H9 (cell line): ENCODE measurements at regions not wholly inside any gene's neighbourhood (a gene's known extent, or its start where the extent isn't known, plus 50 kb on each side); places are given as distances from the start of the nearest gene placed in this dataset.

Experiments
- DNase-seq: peaks from one replicate; pipeline ENCODE4 v3.0.0-alpha.2; 2017
- H2AFZ ChIP-seq: one replicate; pipeline ENCODE4 v1.6.1; 2013; ENCODE audit warnings: mild to moderate bottlenecking, low read length, control low read depth, moderate library complexity
- H2AK5ac ChIP-seq: 2 replicates; pipeline ENCODE4 v1.6.1; 2013; ENCODE audit warnings: low read length, control low read depth, mixed read lengths; ENCODE audit not compliant: insufficient read length
- H2BK120ac ChIP-seq: one replicate; pipeline ENCODE4 v1.6.1; 2013; ENCODE audit warnings: low read depth, mild to moderate bottlenecking, low read length, control low read depth, inconsistent platforms; ENCODE audit not compliant: poor library complexity, severe bottlenecking
- H2BK12ac ChIP-seq: 2 replicates; pipeline ENCODE4 v1.6.1; 2013; ENCODE audit warnings: low read length, control low read depth, mixed read lengths, low read depth; ENCODE audit not compliant: insufficient read length
- H2BK15ac ChIP-seq: 2 replicates; pipeline ENCODE4 v1.6.1; 2013; ENCODE audit warnings: low read depth, low read length, control low read depth
- H2BK20ac ChIP-seq: one replicate; pipeline ENCODE4 v1.6.1; 2013; ENCODE audit warnings: low read depth, mild to moderate bottlenecking, low read length, control low read depth, inconsistent platforms; ENCODE audit not compliant: poor library complexity, severe bottlenecking
- H2BK5ac ChIP-seq: 2 replicates; pipeline ENCODE4 v1.6.1; 2013; ENCODE audit warnings: low read length, control low read depth, mixed read lengths; ENCODE audit not compliant: insufficient read length
- H3K14ac ChIP-seq: 2 replicates; pipeline ENCODE4 v1.6.1; 2013; ENCODE audit warnings: low read length, control low read depth; ENCODE audit not compliant: insufficient read depth
- H3K18ac ChIP-seq: 2 replicates; pipeline ENCODE4 v1.6.1; 2013; ENCODE audit warnings: low read depth, mild to moderate bottlenecking, mixed read lengths, low read length, control low read depth; ENCODE audit not compliant: insufficient read length
- H3K23ac ChIP-seq: 2 replicates; pipeline ENCODE4 v1.6.1; 2013; ENCODE audit warnings: low read length, control low read depth, mixed read lengths, low read depth; ENCODE audit not compliant: insufficient read length
- H3K23me2 ChIP-seq: 2 replicates; pipeline ENCODE4 v1.6.1; 2013; ENCODE audit warnings: low read depth, mild to moderate bottlenecking, mixed read lengths, low read length, control low read depth; ENCODE audit not compliant: insufficient read length, poor library complexity, severe bottlenecking
- H3K27ac ChIP-seq: 2 replicates; pipeline ENCODE4 v1.5.1; 2013; ENCODE audit warnings: low read length, control low read depth, mixed read lengths, low read depth; ENCODE audit not compliant: insufficient read length
- H3K27me3 ChIP-seq: 2 replicates; pipeline ENCODE4 v1.6.1; 2013; ENCODE audit warnings: low read length, control low read depth, inconsistent platforms; ENCODE audit not compliant: insufficient read depth
- H3K4ac ChIP-seq: 2 replicates; pipeline ENCODE4 v1.6.1; 2013; ENCODE audit warnings: low read depth, mild to moderate bottlenecking, control low read depth, inconsistent platforms, low read length, moderate library complexity
- H3K4me1 ChIP-seq: 2 replicates; pipeline ENCODE4 v1.6.1; 2013; ENCODE audit warnings: low read length, control low read depth, inconsistent platforms; ENCODE audit not compliant: insufficient read depth
- H3K4me2 ChIP-seq: 2 replicates; pipeline ENCODE4 v1.6.1; 2013; ENCODE audit warnings: low read length, control low read depth, mixed read lengths; ENCODE audit not compliant: insufficient read length, insufficient read depth
- H3K56ac ChIP-seq: 2 replicates; pipeline ENCODE4 v1.6.1; 2013; ENCODE audit warnings: low read depth, mild to moderate bottlenecking, mixed read lengths, low read length, control low read depth; ENCODE audit not compliant: insufficient read length
- H3K79me1 ChIP-seq: 2 replicates; pipeline ENCODE4 v1.6.1; 2013; ENCODE audit warnings: low read depth, mild to moderate bottlenecking, moderate library complexity, low read length, control low read depth, inconsistent platforms; ENCODE audit not compliant: insufficient read depth, poor library complexity, severe bottlenecking
- H3K79me2 ChIP-seq: 2 replicates; pipeline ENCODE4 v1.6.1; 2013; ENCODE audit warnings: low read length, control low read depth, inconsistent platforms; ENCODE audit not compliant: insufficient read depth
- H3K9ac ChIP-seq: 2 replicates; pipeline ENCODE4 v1.6.1; 2013; ENCODE audit warnings: low read length, control low read depth, mixed read lengths; ENCODE audit not compliant: insufficient read length; ENCODE audit errors: extremely low read depth
- H3K9me3 ChIP-seq: one replicate; pipeline ENCODE4 v1.6.1; 2013; ENCODE audit warnings: low read depth, low read length, inconsistent platforms; ENCODE audit not compliant: control insufficient read depth
- H3T11ph ChIP-seq: one replicate; pipeline ENCODE4 v1.6.1; 2013; ENCODE audit warnings: mild to moderate bottlenecking, low read length, control low read depth, inconsistent platforms
- H4K20me1 ChIP-seq: one replicate; pipeline ENCODE4 v1.6.1; 2013; ENCODE audit not compliant: control insufficient read depth, insufficient read length, insufficient read depth
- H4K5ac ChIP-seq: 2 replicates; pipeline ENCODE4 v1.6.1; 2013; ENCODE audit warnings: low read depth, mild to moderate bottlenecking, mixed read lengths, low read length, control low read depth; ENCODE audit not compliant: insufficient read length
- H4K8ac ChIP-seq: replicated peaks from 2 replicates; pipeline ENCODE4 v1.6.1; 2013; ENCODE audit warnings: low read length, control low read depth, mixed read lengths, low read depth; ENCODE audit not compliant: insufficient read length
- H4K91ac ChIP-seq: 2 replicates; pipeline ENCODE4 v1.6.1; 2013; ENCODE audit warnings: low read depth, mild to moderate bottlenecking, moderate library complexity, mixed read lengths, low read length, control low read depth; ENCODE audit not compliant: insufficient read length
- H3K27ac Mint-ChIP-seq, 3 experiments: 2 replicates in 2 of 3; 3 replicates in 1 of 3; pipeline ENCODE4 v1.8.0; 2020 to 2021; ENCODE audit warnings: mixed read lengths in 3 of 3, mild to moderate bottlenecking in 1 of 3, moderate library complexity in 1 of 3
- H3K27me3 Mint-ChIP-seq: 2 replicates; pipeline ENCODE4 v1.8.0; 2021; ENCODE audit warnings: low read depth, mild to moderate bottlenecking, moderate library complexity, mixed read lengths
- H3K36me3 Mint-ChIP-seq, 3 experiments: 2 replicates in 2 of 3; 3 replicates in 1 of 3; pipeline ENCODE4 v1.8.0; 2020 to 2021; ENCODE audit warnings: low read depth in 3 of 3, mixed read lengths in 3 of 3; ENCODE audit not compliant: insufficient read depth in 1 of 3
- H3K4me1 Mint-ChIP-seq, 2 experiments: 2 replicates each; pipeline ENCODE4 v1.8.0; 2020; ENCODE audit warnings: mixed read lengths in 2 of 2
- H3K4me3 Mint-ChIP-seq, 2 experiments: 2 replicates in 1 of 2; 3 replicates in 1 of 2; pipeline ENCODE4 v1.8.0; 2020 to 2021; ENCODE audit warnings: mild to moderate bottlenecking in 2 of 2, mixed read lengths in 2 of 2, moderate library complexity in 1 of 2
- H3K9me3 Mint-ChIP-seq, 2 experiments: 2 replicates in 1 of 2; 3 replicates in 1 of 2; pipeline ENCODE4 v1.8.0; 2020; ENCODE audit warnings: mild to moderate bottlenecking in 2 of 2, mixed read lengths in 2 of 2, moderate library complexity in 1 of 2
- WGBS: extraction: QIAGEN DNeasy Blood & Tissue Kit; methylation state at CpG from one replicate; pipeline ENCODE4 v1.1.7; 2013; ENCODE audit warnings: missing lambda C conversion rate, low lambda C conversion rate, mixed read lengths; ENCODE audit not compliant: insufficient read length; ENCODE audit errors: extremely low coverage; 5-methylcytosine and 5-hydroxymethylcytosine counted together
- TF ChIP-seq, protein P1 (sequence below): fragments of 200-600 bp; sonication (generic); conservative IDR thresholded peaks from 3 replicates; pipeline ENCODE4 v1.8.0; 2021; ENCODE audit warnings: antibody characterized with exemption, mild to moderate bottlenecking

DNA sequence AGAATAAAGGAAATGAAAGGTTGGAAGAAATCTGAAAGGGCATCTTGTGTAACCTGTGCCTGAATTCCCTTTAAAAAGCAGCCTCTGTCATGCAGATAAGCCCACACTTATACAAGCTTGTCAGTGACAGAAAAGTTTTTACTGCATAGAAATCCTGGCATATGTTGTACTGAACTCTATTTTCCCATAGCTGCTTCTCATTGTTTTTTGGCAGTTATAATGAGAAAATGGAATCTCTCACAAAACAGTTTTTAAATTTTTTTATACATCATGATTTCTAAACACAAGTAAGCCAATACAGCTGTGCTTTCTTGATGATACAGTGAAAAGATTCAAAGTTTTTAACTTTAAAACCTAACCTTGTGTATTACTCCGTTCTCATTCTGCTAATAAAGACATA, 511.4 kb upstream of the ARX start:
- Histone ChIP-seq H3K9ac (no peak overlapping the region), H3K14ac (no peak overlapping the region), H3K4me1 (no peaks in the 10 kb centered on the region), H3K27me3 (no peaks in the 10 kb centered on the region), H3K9me3 (peaks cover 39% of the 10 kb centered on the region), H2BK15ac (no peak overlapping the region), H3K79me2 (no peaks in the 10 kb centered on the region), H4K20me1 (no peaks in the 10 kb centered on the region), H3K4ac (no peak overlapping the region), H2BK20ac (no peak overlapping the region), H2BK12ac (no peak overlapping the region), H3K23ac (no peak overlapping the region), H2AK5ac (no peak overlapping the region), H3T11ph (no peak overlapping the region), H4K5ac (no peak overlapping the region), H3K27ac (no peak overlapping the region), H2BK5ac (no peak overlapping the region), H2AFZ (no peak overlapping the region), H4K91ac (no peak overlapping the region), H3K18ac (no peak overlapping the region), H4K8ac (no peak overlapping the region), H3K79me1 (no peaks in the 10 kb centered on the region), H3K56ac (no peak overlapping the region), H3K4me2 (no peak overlapping the region), H2BK120ac (no peak overlapping the region), H3K23me2 (no peaks in the 10 kb centered on the region)
- Mint-ChIP-seq H3K4me3 (no peak overlapping the region), H3K4me1 (peaks cover 6% of the 10 kb centered on the region in 2 experiments), H3K27ac (no peak overlapping the region), H3K36me3 (no peaks in the 10 kb centered on the region), H3K9me3 (peaks cover 56 to 58% of the 10 kb centered on the region in 2 experiments), H3K27me3 (no peaks in the 10 kb centered on the region; the same call in 1 of the 2 replicates)
- no CpG with 5 or more reads among the region's 1 CpG for WGBS
- TF ChIP-seq, protein P1, sequence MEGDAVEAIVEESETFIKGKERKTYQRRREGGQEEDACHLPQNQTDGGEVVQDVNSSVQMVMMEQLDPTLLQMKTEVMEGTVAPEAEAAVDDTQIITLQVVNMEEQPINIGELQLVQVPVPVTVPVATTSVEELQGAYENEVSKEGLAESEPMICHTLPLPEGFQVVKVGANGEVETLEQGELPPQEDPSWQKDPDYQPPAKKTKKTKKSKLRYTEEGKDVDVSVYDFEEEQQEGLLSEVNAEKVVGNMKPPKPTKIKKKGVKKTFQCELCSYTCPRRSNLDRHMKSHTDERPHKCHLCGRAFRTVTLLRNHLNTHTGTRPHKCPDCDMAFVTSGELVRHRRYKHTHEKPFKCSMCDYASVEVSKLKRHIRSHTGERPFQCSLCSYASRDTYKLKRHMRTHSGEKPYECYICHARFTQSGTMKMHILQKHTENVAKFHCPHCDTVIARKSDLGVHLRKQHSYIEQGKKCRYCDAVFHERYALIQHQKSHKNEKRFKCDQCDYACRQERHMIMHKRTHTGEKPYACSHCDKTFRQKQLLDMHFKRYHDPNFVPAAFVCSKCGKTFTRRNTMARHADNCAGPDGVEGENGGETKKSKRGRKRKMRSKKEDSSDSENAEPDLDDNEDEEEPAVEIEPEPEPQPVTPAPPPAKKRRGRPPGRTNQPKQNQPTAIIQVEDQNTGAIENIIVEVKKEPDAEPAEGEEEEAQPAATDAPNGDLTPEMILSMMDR: no peak
- no peak for DNase-seq
